Uterus (tissue), 2 donors: ENCODE measurements at regions not wholly inside any gene's neighbourhood (a gene's known extent, or its start where the extent isn't known, plus 50 kb on each side); places are given as distances from the start of the nearest gene placed in this dataset.

Source experiments
- CTCF ChIP-seq, 4 experiments: fragments of 200-600 bp in 2 of 4; fragments of 450-650 bp in 2 of 4; sonication (generic) in 2 of 4; IDR thresholded peaks; one replicate each; pipeline ENCODE4 v1.5.1; 2016 to 2019; ENCODE audit warnings: antibody characterized with exemption in 4 of 4, mild to moderate bottlenecking in 2 of 4, moderate library complexity in 1 of 4
- POLR2A ChIP-seq, 2 donors: fragments of 450-650 bp; IDR thresholded peaks; one replicate each; pipeline ENCODE4 v1.6.1; 2016; ENCODE audit warnings: antibody characterized with exemption in 2 of 2, mild to moderate bottlenecking in 1 of 2, moderate library complexity in 1 of 2

- TF ChIP-seq CTCF (IDR thresholded peaks at IDR 0.05), result no peak
- TF ChIP-seq POLR2A (IDR thresholded peaks at IDR 0.05), result no peak
Observed at GRCh38 chr12:127625176-127625771, 641.7 kb upstream of the TMEM132C start.
